Colonic mucosa (tissue), 4 donors: ENCODE measurements at regions not wholly inside any gene's neighbourhood (a gene's known extent, or its start where the extent isn't known, plus 50 kb on each side); places are given as distances from the start of the nearest gene placed in this dataset.

Experiments used
- DNase-seq: peaks from one replicate; pipeline ENCODE4 v3.0.0-alpha.2; 2020
- H3K27ac ChIP-seq: fragments of 200-600 bp; one replicate; pipeline ENCODE4 v1.8.0; 2021
- H3K27me3 ChIP-seq: fragments of 200-600 bp; one replicate; pipeline ENCODE4 v1.8.0; 2021
- H3K36me3 ChIP-seq: fragments of 200-600 bp; one replicate; pipeline ENCODE4 v1.8.0; 2021
- H3K4me1 ChIP-seq: fragments of 200-600 bp; one replicate; pipeline ENCODE4 v1.8.0; 2021; ENCODE audit warnings: mild to moderate bottlenecking
- H3K4me3 ChIP-seq: fragments of 200-600 bp; one replicate; pipeline ENCODE4 v1.8.0; 2021
- H3K9ac ChIP-seq, 2 donors: one replicate each; pipeline ENCODE4 v1.7.0; 2013; ENCODE audit warnings: control low read depth in 2 of 2, low read depth in 2 of 2, low read length in 2 of 2
- H3K9me3 ChIP-seq: fragments of 200-600 bp; one replicate; pipeline ENCODE4 v1.8.0; 2021
- intact Hi-C: fragments of 100-400 bp; cut with DNase I; formaldehyde crosslinking; loops from one replicate; pipeline ENCODE4 v1.14.1; 2022
- TF ChIP-seq, protein P1 (sequence below): fragments of 200-600 bp; IDR thresholded peaks from one replicate; pipeline ENCODE4 v1.8.0; 2022; ENCODE audit warnings: antibody characterized with exemption, mild to moderate bottlenecking
- donor health status: healthy.
- donor health status: DM: no; HTN: no; CAD: no.
- donor health status: DM: no; HTN: no; CAD: no.

DNA sequence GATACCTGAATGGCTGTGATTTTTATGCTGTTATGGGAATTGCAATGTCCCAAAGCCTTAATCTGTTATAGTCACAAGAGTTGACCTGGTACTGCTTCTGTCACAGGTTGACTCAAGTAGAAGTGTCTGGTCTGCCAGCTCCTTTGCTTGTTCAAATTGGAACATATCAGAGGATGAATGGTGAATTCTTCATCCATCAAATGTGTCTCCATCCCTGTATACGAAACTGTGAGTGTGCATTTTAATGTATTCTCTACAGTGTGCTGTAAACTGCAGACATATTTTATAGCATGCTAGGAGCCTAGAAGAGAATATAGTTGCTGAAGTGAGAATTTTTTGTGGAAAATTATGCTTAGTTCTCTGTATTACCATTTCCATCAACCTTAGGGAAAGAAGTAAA lies 608.4 kb downstream of the AMY1C start:
- no peak overlapping the region for H3K4me3 ChIP-seq
- H3K9me3 ChIP-seq = no peaks in the 10 kb centered on the region
- H3K27me3 ChIP-seq = no peaks in the 10 kb centered on the region
- H3K9ac ChIP-seq = no peak overlapping the region
- no peak overlapping the region for H3K27ac ChIP-seq
- intact Hi-C loops = no loop called here
- DNase-seq = no peak
- H3K4me1 ChIP-seq = no peaks in the 10 kb centered on the region
- H3K36me3 ChIP-seq = no peaks in the 10 kb centered on the region
- TF ChIP-seq, protein P1, sequence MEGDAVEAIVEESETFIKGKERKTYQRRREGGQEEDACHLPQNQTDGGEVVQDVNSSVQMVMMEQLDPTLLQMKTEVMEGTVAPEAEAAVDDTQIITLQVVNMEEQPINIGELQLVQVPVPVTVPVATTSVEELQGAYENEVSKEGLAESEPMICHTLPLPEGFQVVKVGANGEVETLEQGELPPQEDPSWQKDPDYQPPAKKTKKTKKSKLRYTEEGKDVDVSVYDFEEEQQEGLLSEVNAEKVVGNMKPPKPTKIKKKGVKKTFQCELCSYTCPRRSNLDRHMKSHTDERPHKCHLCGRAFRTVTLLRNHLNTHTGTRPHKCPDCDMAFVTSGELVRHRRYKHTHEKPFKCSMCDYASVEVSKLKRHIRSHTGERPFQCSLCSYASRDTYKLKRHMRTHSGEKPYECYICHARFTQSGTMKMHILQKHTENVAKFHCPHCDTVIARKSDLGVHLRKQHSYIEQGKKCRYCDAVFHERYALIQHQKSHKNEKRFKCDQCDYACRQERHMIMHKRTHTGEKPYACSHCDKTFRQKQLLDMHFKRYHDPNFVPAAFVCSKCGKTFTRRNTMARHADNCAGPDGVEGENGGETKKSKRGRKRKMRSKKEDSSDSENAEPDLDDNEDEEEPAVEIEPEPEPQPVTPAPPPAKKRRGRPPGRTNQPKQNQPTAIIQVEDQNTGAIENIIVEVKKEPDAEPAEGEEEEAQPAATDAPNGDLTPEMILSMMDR = no peak

DNA sequence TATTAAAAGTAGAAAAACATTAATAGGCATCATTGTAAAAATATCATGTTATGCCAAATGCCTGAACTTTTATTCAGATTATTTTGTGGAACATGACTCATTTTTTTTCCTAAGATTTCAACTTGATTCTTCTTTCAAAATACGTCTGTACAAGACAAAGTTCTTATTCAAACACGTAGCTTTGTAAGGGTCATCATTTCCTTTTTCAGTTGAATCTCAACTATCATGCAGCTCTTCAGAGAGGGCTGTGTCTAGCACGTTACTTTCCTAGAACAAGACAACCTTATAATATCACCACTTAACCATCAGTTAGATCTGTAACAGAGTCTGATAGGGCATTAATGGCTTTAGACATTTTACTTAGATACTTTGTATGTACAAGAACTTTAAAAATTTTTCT lies 608.9 kb downstream of the AMY1C start:
- no peaks in the 10 kb centered on the region for H3K4me1 ChIP-seq
- TF ChIP-seq, protein P1 = no peak
- H3K27ac ChIP-seq = no peak overlapping the region
- no peaks in the 10 kb centered on the region for H3K27me3 ChIP-seq
- H3K4me3 ChIP-seq = no peak overlapping the region
- no peak overlapping the region for H3K9ac ChIP-seq
- intact Hi-C loops = no loop called here
- H3K36me3 ChIP-seq = no peaks in the 10 kb centered on the region
- DNase-seq = no peak
- H3K9me3 ChIP-seq = no peaks in the 10 kb centered on the region

DNA sequence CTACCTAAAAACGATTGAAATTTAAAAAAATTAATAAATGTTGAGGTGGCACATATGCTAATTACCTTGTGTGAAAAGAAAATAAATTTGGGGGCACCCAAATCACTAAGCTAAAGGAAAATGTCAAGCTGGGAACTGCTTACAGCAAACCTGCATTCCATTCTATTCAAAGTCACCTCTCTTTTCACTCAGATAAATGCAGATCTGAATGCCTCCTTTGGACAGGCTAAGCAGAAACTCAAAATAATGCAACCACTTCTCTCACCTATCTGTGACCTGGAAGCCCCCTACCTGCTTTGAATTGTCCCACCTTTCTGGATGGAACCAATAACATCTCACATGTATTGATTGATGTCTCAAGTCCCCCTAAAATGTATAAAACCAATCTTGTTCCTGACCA lies 628.7 kb downstream of the AMY1C start:
- H3K4me1 ChIP-seq = no peaks in the 10 kb centered on the region
- intact Hi-C loops = no loop called here
- DNase-seq = no peak
- no peak overlapping the region for H3K27ac ChIP-seq
- no peak overlapping the region for H3K4me3 ChIP-seq
- H3K36me3 ChIP-seq = no peaks in the 10 kb centered on the region
- no peak overlapping the region for H3K9ac ChIP-seq
- no peaks in the 10 kb centered on the region for H3K9me3 ChIP-seq
- H3K27me3 ChIP-seq = no peaks in the 10 kb centered on the region
- TF ChIP-seq, protein P1 = no peak

DNA sequence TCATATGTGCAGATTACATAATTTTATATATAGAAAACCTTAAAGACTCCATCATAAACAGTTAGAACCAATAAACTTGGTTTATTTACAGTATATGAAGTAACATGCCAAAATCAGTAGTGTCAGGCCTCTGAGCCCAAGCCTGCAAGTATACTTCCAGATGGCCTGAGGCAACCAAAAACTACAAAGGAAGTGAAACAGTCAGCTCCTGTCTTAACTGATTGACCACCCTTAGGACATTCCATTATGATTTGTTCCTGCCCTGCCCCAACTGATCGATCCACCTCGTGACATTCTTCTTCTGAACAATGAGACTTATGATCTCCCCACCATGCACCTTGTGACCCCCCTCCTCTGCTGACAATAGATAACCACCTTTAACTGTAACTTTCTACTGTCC lies 630.3 kb downstream of the AMY1C start:
- TF ChIP-seq, protein P1 = no peak
- Histone ChIP-seq H3K27ac (no peak overlapping the region), H3K9me3 (no peaks in the 10 kb centered on the region), H3K36me3 (no peaks in the 10 kb centered on the region), H3K4me1 (no peaks in the 10 kb centered on the region), H3K4me3 (no peak overlapping the region), H3K9ac (no peak overlapping the region), H3K27me3 (no peaks in the 10 kb centered on the region)
- no peak for DNase-seq
- intact Hi-C loops = no loop called here

DNA sequence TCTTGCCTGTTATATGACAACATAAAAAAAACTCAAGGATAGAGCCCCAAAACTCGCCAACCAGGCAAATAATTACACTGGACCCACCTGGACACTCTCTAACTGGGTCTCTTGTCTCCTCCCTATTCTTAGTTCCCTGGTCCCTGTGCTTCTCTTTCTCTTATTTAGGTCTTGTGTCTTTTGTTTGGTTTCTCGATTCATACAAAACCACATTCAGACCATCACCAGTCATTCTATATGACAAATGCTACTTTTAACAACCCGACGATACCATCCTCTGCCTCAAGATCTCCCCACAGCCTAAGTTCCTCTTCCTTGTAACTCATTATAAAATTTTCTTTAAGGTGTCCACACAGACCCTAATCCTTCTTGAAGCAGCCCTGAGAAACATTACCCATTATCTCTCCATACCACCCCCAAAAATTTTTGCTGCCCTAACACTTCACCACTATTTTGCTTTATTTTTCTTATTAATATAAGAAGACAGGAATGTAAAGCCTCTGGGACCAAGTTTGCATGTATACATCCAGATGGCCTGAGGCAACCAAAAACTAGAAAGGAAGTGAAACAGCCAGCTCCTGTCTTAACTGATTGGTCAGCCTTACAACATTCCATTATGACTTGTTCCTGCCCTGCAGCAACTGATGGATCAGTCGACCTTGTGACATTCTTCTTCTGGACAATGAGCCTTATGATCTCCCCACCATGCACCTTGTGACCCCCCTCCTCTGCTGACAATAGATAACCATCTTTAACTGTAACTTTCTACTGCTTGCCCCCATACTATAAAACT lies 638.2 kb downstream of the AMY1C start:
- no peak overlapping the region for H3K9ac ChIP-seq
- no peaks in the 10 kb centered on the region for H3K36me3 ChIP-seq
- H3K4me3 ChIP-seq = no peak overlapping the region
- no peak for DNase-seq
- TF ChIP-seq, protein P1 = no peak
- intact Hi-C loops = no loop called here
- no peaks in the 10 kb centered on the region for H3K27me3 ChIP-seq
- H3K27ac ChIP-seq = no peak overlapping the region
- H3K4me1 ChIP-seq = no peaks in the 10 kb centered on the region
- no peaks in the 10 kb centered on the region for H3K9me3 ChIP-seq
